Stimulated activated CD4-positive, alpha-beta T cell treated with anti-CD3 and anti-CD28 coated beads, Interleukin-4, amount 100 ng/mL, for 48 hours (primary cell): ENCODE measurements at regions not wholly inside any gene's neighbourhood (a gene's known extent, or its start where the extent isn't known, plus 50 kb on each side); places are given as distances from the start of the nearest gene placed in this dataset.
"Not testable (repeated sequence)": the region's sequence is repeated elsewhere in the genome, so short reads cannot be mapped to it uniquely, and the experiment has no call there.

Source experiments
- DNase-seq, 2 donors: peaks; one replicate each; pipeline ENCODE4 v3.0.0-alpha.2; 2020; ENCODE audit warnings: low read depth in 2 of 2

DNA sequence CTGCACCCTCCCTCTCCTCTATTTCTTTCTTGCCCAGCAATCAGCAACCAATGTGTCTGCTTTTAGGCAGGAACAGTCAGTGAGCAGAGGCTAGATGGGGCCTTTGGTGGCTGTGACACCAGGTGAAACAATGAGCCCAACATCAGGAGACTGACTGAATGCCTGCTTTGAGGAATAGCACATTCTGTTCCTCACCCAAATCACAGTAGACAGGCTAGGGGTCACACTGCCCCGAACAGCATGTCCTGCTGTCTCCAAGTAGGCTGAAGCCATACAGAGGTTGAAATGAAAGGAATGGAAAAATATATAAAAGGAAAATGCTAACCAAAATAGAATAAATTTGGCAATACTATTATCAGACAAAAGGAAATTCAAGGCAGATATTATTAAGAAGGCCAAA lies 122.5 kb upstream of the GDNF start:
- DNase-seq = no peak

DNA sequence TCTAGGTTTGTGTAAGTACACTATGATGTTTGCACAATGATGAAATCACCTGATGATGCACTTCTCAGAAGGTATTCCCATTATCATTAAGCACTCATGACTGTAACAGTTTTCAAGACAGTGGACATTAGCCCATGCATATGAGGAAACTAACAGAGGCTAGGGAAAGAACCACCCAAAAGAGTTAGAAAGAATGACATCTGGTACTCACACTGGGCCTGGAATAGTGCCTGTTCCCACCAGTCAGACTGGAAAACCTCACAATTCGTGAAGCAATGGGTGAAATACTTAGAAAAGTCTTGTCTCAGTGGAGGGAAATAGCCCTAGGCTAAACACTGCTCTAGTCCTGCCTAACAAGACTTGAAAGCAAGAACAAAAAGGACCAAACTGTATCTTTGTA lies 117.4 kb upstream of the GDNF start:
- no peak for DNase-seq

DNA sequence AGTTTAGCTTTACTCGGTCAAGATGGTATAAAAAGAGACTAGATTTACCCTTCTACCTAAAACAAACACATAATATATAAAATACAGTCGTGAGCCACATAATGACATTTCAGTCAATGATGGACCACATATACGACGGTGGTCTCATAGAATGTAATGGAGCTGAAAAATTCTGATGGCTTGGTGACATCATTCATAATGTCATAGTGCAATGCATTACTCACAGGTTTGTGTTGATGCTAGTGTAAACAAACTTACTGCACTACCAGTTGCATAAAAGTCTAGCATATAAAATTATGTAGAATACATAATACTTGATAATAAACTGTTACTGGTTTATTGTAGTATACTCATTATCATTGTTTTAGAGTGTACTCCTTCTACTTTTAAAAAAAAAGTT lies 115.9 kb upstream of the GDNF start:
- DNase-seq = no peak

DNA sequence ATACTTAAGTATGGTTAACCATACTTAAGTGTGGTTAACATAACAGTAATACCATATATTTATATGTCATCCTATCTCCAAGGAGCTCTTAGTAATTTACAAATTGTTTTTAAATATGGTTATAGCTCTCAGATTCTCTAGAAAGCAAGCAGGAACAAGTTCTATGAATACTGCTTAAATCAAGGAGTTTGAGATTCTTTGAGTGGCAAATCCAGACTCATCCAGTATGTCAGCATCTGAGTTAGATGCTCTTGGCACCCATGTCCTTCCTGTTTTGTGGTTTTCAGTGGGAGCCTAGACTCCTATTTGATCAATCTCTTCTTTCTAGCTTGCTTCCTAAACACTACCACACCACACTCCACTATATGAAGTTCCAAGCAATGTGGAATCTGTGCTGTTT lies 114.7 kb upstream of the GDNF start:
- DNase-seq = no peak

DNA sequence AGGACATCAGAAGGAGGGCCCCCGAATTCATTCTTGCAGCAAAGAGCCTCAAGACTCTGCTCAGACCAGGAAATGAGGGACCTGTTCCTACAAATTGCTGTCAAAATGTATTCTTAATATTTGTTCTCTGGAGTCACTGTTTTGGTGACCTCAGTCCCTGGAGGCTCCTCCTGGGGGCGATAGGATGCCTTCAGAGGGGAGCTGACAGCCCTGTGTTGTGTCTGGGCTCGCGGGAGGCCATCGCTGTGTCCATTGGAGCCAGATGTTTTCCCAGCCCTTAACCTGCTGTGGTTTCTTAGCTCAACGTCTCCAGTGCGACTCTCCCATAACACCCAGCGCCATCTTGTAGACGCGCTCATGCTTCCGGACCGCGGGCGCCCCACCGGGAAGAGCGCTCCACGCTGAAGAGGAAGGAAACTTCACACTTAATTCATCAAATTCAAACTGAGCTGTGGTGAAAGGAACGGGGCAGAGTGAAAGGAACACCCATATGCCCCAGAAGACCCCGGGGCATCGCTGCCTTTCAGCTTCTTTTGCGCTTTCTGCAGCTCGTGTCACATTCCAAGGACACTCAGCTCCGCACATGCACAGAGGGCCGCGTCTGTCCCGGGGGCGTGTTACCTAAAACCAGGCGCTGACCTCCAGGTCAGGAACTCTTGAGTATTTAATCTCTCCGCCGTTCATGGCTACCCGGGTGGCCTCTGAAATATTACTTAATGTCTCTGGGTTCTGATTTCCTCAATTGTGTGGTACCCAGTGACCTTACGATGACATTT lies 112.3 kb upstream of the GDNF start:
- no peak for DNase-seq

DNA sequence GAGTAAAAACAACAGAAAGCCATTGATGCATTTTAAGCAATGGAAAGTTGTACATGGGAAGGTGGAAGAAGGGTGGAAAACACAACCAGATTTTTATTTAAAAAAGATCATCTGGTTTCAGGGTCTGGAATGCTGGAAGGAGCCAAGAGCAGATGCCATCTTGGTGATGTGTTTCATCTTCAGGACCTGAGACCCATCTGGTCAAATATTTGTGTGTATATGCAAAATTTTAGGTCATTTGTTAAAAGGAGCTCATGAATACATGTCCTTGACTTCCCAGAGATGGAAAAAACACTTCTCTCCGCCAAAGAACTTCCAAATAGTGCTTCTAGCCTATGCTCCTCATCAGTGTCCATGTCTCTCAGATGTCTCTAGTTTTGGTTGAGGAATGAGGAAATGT lies 110.6 kb upstream of the GDNF start:
- no peak for DNase-seq

DNA sequence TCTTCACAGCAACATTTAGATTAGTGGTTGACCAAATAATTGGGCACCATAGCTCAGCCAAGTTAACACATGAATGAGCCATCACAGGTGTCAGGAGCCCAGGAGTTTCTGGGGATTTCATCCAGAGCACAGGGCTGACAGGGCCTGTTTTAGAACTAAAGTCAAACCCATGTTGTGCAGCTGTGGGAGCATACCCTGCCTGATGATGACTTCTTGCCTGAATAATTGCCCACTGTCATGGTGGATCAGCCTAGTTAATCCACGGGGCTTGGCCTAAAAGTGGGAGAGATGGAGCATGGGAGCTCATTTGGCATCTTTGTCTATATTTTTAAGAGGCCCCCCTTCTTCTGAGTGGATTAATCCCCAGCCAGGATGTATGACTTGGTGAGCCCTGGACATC lies 105.6 kb upstream of the GDNF start:
- no peak for DNase-seq

DNA sequence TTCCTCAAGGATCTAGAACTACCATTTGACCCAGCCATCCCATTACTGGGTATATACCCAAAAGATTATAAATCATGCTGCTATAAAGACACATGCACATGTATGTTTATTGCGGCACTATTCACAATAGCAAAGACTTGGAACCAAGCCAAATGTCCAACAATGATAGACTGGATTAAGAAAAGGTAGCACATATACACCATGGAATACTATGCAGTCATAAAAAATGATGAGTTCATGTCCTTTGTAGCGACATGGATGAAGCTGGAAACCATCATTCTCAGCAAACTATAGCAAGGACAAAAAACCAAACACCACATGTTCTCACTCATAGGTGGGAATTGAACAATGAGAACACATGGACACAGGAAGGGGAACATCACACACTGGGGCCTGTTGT lies 103.3 kb upstream of the GDNF start:
- not testable (repeated sequence) for DNase-seq

DNA sequence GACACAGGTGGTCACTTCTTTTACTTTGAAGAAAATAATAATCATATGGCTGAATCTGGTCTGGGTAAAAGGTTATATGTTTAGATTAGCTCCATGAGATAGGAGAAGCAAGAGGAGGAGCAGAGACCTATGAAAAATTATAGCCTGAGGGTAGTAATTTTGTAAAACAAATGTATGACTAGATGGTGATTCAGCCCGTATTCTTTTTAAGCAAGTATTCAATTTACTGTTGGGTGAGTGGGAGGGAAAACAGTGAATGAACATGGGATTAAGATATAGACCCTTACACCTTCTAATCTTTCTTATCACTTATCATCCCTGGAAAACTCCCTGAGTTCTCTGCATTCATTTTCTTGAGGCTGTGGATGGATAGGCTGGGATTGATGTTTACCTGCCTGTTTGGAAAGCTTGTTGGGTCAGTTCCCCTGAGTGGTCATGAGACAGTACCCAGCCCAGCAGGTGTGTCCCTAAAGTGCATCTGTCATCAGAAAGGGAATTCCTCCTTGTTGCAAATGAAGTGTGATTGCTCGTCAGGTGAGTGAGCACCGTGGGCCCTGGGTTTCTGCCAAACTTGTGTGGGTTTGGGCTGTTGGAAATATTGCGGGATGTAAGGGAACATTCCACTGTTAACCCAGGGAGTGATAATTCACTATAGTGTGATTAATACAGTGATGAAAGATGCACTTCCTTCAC lies 101.2 kb upstream of the GDNF start:
- DNase-seq = no peak

DNA sequence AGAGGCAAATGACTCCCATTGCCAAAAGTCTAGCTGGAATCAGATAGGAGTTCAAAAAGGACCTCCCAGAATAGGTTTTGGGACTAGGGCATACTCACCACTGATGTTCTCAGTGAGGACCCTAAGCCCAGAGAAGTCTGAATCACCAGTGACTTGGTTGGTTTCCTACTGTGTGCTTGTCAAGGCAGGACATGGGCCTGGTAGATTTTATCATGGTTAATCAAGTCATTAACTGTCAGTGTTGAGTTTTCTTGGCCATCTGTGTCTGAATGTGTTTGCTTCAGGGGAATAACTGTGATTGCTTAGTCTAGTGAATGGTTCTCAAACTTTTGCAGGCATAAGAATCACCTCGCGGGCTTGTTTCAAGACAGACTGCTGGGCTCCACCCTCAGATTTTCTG lies 99.0 kb upstream of the GDNF start:
- no peak for DNase-seq

DNA sequence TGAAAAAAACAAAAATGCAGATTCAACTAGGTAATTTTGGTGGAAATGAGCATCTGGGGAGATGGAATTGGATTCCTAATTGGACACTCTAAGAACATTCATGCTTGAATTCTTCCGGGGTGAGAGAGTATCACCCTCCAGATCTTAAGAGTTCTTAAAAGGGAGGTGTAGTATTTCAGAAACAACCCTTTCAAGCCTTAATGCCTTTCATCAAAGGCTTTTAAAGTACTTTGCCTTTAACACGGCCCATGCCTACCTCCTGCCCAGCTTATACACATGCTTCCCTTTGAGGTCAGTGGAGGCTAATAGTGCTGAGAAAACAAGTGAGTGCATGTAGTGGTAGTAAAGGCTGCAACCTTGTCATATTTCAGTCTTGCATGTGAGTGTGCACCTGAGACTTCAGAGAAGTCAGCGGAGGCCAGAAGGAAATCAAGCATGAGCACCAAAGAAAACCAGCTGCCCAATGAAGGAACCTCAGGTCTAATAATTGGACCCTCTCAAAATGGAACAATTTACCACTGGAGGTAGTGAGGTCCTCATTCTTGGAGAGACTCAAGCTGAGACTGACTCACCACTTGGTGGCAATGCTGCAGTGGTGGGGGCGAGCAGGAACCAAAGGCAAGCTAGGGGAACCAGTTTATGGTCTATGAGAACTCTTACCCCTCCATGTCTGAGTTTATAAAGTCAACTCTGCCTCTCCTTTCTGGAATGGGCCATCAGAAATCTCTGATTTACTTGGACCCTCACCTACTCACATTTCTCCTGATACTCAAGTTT lies 98.4 kb upstream of the GDNF start:
- DNase-seq = no peak

DNA sequence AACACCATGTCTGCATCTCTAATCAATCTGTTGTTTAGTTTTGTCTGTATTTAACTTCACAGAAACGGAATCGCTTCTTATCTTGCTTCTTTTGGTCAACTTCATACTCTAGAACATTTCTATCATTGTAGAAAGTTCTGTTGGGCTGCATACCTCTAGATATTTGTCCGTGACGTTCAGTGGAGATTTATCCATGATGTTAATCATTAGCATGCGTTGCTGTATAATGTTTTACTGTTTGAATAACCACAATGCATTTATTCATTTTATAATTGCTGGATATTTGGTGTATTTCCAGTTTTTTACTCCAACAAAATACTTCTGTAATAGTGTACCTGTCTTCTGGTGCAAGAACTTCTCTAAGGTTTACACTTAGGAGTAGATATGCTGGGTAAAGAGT lies 96.2 kb upstream of the GDNF start:
- no peak for DNase-seq

DNA sequence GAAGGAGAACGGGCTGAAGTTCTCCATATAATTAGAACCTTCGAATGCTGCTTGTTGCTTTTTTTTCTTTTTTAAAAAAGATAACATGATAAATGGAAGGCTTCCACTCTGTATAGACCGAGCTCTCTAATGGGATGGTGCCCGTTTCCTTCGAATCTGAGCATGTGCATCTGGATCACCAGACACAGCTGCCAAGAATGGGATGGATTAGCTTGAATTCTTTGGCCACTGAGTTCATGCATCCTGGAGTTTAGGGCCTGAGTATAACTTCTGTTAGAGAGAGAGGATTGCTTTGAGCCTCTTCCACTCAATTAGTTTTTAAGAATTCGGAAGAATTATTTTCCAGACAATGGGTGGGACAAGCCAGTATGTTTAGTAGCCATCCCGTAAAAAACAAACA lies 93.7 kb upstream of the GDNF start:
- DNase-seq = no peak

DNA sequence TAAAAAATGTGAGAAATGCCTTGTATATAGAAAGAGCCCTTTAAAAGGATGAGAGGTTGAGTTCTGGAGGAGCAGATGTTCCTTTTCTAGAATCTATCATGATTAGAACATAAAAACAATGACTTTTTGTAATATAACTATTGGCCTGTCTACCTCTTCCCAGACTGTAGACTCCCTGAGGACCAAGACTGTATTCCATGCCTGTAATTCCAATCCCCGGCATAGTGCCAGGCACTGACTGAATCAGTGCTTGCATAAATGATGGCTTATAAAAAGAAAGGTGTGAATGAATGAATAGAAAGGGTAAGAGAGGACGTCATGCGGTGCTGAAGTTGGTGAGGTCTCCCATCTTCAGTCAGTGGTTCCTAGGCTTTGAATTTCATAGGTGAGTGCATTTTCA lies 92.6 kb upstream of the GDNF start:
- DNase-seq = no peak

DNA sequence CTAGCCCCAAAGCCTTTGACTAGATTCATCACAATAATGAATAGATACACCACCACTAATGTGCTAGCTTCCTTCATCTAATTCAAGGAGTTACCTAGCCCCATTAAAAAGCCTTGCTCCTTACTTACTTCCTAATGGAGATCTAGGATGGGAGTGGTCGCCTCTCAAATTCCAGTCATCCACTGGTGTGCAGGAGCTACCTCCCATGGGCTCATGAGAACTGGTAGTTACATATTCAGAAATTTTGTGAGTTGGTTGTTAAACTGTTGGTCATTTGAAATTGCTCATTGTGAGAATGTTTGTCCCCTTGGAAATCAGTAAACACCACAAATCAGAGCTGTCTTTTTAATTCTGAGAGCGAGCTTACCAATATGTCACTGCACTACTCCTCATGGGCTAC lies 91.7 kb upstream of the GDNF start:
- no peak for DNase-seq

DNA sequence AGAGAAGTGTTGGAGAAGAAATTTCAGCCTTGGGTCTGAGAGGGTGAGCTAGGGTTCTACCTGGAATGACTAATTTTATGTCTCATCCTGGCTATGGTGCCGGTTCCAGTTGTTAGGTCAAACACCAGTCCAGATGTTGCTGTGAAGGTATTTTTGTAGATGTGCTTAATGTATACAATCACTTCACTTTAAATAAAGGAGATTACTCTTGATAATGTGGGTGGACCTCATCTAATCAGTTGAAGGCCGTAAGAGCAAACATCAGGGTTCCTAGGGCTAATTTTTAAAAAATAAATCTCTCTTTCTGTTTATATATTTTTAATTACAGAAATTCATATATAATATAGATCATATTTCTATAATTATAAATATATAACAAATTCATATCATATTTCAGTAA lies 90.5 kb upstream of the GDNF start:
- DNase-seq = no peak

DNA sequence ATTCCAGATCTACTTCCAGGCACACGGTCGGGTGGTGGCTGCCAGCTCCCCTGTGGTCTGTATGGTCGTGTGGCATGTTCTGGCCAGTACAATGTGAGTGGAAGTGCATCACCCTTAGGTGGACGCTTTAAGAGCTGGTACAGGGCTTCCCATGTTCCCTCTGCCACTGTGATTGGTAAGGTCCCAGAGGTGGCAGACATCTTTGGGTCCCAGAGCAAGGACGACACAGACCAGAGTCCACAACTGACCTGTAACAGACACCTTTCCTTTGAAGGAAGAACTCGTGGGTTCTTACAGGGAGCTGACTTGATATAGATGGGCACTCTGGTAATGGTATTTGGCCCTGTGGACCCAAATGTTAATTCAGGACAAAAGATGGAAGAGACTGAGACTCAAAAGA lies 90.0 kb upstream of the GDNF start:
- DNase-seq = no peak

DNA sequence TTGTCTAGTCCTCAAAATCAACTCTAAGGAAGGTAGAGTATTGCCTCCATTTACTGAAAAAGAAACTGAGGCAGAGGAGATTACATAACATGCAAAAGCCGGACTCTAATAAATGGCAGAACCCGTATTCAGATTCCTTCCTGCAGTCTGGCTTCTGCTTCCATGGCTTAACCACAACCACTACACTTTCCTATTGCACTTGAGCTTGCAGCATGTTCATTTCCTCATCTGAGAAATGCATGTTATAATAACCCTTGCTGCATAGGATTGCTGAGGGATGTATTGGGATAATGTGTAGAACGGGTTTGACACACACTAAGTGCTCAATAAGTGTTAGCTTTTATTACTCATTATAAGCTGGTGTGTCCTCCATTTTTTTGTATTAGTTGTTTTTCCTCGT lies 87.9 kb upstream of the GDNF start:
- DNase-seq = not testable (repeated sequence)

DNA sequence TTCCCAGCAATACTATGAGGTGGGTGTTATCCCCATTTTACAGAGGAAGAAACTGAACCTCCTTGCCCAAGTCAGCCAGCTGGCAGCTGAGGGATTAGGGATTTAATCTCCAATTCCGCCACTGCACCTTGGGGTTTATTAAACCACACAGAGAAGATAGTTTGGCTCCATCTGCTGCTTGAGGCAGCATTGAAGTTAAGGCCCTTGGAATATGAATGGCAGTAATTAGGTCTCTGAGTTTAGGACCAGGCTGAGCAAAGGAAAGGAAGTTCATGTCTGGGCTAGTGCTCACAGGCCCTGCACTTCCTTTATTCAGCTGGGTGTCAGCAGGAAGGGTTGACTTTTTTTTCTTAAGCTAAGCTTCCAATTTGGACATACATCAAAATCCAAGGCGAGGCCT lies 86.9 kb upstream of the GDNF start:
- no peak for DNase-seq

DNA sequence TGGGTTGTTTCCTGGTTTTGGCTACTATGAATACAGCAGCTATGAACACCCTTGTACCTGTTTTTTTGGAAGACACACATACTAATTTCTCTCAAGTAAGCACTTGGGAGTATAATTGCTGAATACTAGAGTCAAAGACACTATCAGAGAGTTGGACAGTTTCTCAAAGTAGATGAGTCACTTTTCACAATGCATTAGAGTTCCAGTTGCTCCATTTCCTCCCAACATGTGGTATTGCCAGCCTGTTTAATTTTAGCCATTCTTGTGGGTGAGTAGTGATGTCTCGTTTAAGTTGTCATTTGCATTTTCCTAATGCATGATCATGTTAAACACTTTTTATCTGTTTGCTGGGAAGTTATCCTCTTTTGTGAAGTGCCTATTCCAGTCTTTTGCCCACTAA lies 81.6 kb upstream of the GDNF start:
- DNase-seq = no peak

DNA sequence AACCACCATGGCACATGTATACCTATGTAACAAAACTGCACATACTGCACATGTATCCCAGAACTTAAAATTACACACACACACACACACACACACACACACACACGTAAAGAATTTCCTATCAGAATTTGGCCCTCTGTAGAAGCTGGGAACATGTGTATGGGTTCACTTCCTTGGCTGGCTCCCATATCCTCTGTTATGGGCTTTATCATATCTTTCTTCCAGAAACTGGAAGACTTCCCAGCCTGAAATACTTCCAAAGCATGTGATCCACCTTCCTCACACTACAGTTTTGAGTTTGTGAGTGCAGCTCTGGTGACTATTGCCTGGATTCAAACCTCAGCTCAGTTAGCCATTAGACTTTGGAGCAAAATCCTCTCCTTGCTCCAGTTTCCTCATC lies 78.6 kb upstream of the GDNF start:
- no peak for DNase-seq

DNA sequence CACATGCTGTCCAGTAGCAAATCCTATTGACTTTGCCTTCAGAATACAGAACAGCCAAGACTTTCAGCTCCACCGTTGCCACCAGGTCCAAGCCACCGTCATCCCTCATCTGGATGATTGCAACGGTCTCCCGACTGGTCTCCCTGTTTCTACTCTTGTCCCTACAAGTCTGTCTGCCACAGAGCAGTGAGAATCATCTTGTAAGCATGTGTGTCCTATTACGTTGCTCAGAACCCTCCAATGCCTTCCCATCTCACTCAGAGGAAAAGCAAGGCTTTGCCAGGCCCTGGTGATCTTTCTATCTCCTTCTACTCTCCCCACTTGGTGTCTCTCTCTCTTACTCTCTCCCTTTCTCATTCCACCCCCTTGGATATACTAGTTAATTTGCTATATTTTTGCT lies 76.7 kb upstream of the GDNF start:
- DNase-seq = no peak
